CD4-positive, alpha-beta T cell treated with Interleukin-17A for 4 hours (primary cell): ENCODE measurements at regions not wholly inside any gene's neighbourhood (a gene's known extent, or its start where the extent isn't known, plus 50 kb on each side); places are given as distances from the start of the nearest gene placed in this dataset.

ENCODE experiments used
- DNase-seq: peaks from one replicate; pipeline ENCODE4 v3.0.0-alpha.2; 2020; ENCODE audit warnings: mixed read lengths

DNA sequence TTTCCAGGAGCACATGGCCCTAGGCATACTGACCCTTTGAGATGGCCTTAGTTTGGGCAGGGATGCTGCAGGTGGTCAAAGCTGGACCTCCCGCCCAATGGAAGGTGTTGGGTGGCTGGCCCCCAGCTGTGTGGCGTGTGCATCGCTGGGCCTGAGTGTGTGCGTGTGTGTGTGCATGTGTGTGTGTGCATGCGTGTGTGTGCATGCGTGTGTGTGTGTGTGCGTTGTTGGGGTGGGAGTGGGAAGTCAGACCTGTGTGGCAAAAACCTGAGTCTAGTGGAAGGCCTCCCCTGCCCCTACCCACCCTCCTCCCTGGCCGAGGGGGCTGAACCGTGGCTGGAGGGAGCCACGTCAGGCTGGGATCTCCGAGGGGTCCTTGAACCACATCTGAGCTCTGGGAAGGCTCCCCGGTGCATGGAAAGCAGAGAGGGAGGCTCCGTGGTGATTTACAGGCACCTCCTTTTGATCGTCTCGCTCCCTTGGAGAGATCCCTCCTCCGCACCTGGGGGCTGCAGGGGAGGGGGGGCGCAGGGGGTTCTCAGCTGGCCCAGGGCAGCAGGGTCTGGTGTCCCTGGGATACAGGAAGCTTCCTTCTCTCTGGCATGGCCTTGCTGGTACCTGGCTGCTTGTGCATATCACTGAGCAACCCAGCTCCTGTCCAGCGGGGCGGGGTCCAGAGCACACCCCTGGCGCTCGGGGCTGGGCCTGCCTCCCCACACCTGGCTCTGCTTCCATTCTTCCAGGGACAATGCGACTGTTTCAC, 124.7 kb upstream of the WNT4 start:
- DNase-seq = no peak

DNA sequence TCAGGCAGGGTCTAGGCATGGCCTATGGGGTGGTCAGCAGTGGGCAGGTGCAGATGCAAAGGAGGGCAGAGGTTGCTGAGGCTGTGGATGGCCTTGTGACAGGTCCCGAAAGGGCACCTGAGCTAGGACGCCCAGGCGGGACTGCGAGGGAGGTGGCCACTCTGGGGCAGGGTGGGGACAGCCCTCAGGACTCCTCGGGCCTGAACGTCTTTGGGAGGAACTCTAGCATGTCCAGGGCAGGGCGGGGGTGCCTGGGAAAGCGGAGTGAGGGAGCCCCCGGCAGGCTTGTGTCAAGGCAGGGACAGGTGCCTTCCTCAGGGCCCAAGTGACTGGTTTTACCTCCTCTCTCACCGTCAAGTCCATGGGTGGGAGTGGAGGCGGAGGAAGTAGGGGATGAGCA, 125.4 kb upstream of the WNT4 start:
- no peak for DNase-seq

DNA sequence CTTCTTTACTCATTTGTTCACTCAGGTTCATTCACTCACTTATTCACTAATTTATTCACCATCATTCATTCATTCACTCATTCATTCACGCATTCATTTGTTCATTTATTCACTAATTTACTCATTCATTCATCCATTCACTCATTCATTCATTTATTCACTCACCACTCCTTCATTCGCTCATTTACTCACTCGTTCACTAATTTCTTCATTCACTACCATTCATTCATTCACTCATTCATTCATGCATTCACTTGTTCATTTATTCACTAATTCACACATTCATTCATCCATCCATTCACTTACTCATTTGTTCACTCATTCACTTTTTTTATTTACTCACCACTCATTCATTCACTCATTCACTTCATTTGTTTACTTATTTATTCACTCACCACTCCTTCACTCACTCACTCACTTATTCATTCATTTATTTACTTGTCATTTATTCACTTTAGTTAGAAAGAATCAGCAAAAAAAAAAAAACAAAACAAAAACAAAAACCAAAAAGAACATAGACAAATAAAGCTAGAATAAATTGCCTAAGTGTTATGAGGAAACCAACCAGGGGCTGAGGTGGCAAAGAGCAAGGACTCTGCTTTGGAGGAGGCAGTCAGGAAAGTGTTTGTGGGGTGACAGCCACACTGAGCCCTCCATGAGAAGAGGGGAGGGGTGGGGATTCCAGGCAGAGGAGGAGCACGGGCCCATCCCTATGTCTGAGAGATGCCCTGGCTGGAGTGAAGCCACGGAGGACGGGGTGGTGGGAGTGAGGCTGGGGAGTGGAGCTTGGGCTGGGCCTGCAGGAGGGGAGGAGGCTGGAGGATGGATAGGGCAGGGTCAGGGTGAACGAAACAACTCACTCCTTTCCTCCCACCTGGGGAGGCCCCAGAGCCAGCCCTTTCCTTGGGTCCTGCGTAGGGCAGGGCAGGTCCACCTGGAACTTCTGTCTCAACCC, 129.2 kb upstream of the WNT4 start:
- DNase-seq = no peak

DNA sequence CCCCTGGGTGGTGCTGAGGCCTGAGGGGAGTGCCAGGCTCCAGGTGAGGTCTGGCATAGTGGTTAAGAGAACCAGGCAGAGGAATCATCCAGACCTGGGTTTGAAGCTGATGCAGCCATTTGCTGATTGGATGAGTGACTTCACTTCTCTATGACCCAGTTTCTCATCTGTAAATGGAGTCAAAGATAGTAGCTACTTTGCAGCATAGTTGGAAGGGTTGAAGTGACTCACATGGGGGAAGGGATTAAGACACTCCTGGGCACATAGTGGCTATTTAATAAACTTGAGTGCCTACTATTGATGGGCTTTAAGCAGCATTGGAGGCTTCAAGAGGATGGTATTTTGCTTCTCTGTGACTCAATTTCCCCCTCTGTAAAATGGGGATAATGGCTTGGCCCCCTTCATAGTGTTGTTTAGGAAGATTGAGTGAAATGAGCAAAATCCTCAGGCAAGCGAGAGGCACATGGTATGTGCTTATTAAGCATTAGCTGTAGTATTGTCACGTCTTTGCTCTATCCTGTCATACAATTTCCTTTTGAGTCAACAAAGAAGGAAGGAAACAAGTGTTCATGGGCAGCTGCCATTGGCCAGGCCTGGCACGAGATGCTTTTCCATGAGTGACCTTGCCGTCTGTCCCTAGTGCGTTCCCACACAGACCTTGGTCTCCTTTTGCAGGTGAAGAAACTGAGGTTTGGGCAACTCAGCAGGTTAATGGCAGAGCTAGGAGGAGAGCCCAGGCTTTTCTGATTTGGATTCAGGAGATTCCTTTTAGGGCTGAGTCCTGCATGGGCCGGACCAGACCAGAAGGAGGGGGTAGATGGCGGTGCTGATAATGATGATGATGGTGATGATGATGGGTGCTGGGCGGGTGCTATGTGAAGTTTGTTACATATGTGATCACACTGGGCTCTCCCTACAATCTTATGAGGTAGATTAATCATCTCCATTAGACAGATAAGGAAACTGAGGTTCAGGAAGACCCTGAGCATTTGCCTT, 131.1 kb upstream of the WNT4 start:
- no peak for DNase-seq

- no peak for DNase-seq
These were observed 132.3 kb upstream of the WNT4 start for GRCh38 chr1:22275167-22275566.

- peak; percentile 39 for DNase-seq
These were observed 132.9 kb upstream of the WNT4 start for GRCh38 chr1:22275626-22276395.

- DNase-seq = no peak
These were observed 133.5 kb upstream of the WNT4 start for GRCh38 chr1:22276396-22276748.

GRCh38 chr1:22277662-22278061, 134.8 kb upstream of the WNT4 start:
- DNase-seq = no peak

GRCh38 chr1:22279735-22280134, 136.8 kb upstream of the WNT4 start:
- DNase-seq = no peak

DNA sequence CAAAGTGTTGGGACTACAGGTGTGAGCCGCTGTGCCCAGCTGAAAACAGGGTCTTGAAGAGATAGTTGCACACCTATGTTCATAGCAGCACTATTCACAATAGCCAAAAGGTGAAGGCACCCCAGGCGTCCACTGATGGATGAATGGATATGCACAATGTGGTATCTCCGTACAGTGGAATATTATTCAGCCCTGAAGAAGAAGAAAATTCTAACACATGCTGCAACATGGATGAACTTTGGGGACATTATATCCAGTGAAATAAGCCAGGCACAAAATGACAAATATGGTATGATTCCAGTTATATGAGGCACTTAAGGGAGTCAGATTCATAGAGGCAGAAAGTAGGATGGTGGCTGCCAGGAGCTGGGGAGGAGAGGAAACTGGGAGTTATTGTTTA, 137.6 kb upstream of the WNT4 start:
- DNase-seq = no peak

DNA sequence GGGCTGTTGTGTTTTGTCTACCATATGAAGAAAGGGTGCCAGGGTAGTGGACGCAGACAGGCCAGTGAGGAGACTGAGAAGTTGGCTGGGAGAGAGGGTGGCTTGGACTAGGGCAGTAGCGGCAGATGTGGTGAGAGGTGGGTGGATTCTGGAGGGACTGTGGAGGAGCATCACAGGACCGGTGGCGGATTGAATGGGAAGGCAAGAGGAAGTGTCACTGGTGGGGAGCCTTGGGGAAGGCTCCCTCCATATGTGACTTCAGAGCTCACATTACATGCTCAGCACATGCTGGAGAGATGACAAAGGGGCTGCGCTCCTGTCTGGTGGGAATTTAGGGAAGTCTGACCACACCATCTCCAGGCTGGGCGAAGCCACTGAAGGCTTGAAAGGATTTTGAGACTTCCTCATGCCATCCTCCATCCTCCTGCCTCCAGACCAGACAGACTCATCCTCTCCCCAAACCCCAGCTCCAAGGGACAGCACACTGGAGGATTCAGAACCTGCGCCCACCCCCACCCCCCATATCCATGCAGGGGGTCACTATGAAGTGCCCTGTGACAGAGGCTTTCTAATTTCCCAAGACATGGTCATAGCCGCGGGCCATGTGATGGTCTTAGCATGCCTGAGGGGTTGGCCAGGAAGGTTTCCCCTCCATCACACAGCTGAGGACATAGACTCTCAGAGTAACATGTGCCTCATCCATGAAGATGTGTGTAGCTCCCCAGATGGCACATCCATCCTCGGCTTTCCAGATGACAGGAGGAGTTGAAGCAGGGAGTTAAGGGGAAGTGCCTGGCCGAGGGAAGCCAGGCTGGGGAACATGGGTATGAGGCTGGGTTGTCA, 138.8 kb upstream of the WNT4 start:
- DNase-seq = no peak

DNA sequence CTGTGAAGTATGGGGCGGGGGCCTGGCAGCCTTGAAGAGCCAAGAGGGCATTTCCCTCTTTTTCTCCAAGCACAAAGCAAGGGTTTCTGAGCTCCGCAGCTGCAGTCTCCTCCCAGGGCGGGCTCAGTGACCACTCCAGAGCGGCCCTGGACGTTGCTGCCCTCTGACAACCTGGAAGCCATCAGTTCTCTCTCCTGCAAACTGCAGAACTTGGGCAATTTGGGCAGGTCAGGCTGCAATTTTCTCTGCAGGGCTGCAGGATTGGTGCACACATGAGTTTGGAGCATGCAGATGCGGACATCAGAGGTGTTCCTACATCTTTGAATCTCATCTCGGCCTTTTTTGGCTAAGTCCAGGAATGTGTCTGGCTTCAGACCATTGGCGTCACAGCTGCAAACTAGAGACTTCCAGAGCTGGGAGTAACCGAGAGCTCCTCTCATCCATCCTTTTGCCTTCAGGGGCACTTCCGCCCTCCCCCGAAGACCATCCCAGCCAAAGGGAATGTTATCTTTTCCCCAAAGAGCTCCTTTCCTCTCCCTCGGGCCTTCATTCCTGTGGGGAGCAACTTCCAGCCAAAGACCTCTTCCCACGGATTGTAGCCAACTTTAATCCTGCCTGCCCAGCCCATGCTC, 139.6 kb upstream of the WNT4 start:
- no peak for DNase-seq

DNA sequence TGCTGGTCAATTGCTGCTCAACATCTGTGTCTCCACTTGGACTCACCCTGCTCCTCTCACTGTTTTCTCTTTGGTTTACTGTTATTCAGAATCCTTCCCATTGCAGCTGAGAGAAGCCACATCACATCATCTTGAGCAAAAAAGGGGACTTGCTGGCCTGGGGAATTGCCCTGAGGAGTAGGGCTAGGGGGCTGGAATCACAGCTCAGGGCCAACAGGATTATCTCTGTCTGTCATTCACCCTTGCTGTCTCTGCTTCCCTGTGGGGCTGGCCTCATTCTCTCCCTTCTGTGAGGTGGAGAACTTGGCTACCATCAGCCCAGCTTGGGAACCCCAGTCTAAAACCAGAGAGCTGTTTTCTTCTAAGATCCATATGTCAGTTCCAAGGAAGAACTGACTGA, 140.7 kb upstream of the WNT4 start:
- no peak for DNase-seq

- no peak for DNase-seq
These were observed 141.3 kb upstream of the WNT4 start for GRCh38 chr1:22284236-22284635.

GRCh38 chr1:22284906-22285548, 142.1 kb upstream of the WNT4 start:
- no peak for DNase-seq

DNA sequence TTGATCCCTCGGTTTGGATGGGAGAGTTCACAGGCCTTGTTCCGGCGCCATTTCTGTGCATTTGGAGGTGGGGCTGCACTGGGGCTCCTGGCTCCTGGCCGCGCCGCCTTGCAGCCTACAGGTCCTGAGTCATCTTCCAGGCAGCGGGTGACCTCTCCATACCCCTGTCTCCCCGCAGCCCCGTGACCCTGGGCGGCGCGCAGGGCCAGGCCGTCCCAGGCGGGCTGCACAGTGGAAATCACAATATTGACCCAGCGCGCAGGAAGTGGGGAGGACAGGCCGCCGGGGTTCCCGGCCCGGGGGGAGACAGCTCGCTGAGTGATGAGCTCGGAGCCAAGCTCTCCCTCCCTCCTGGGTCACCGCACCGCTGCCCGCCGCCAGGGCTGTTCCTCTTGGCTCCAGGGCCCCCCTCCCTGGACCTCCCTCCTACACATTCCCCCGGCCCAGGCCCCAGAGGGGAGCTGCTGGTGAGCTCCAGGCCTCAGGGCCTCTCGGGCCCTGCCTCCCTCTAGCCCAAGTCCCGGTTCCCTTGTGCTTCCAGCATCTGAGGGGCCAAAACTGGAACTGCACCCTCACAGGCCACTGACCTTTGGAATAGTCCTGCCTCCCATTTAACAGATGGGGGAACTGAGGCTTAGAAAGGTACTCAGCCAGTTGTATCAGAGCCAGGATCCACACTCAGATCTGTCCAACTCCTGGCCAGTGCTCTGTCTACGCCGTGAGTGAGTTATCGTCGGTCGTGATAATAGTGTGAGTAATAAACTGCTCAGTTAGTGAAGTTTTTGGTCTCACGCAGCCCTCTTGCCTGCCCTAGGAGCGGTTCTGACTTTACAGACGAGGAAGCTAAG, 142.9 kb upstream of the WNT4 start:
- no peak for DNase-seq

DNA sequence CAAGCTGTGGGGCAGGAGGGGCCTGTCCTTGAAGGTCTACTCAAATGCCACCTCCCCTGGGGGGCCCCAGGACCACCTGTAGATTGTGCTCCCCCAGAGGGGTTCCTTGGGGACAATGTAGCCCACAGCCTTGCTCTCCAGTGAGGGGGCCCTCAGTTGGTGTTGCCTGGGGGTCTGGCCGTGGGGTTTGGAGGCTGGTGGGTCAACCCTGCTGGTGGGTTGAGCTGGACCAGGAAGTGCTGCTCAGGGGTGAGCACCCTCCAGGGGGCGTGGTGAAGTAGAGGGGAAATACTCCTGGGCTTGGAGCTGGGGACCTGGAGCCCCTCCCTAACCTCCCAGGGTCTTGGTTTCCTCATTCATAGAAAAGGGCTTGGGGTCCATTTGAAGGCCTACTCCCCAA, 143.6 kb upstream of the WNT4 start:
- no peak for DNase-seq

- DNase-seq = no peak
These were observed 144.4 kb upstream of the WNT4 start for GRCh38 chr1:22287273-22287672.

GRCh38 chr1:22287946-22288520, 145.1 kb upstream of the WNT4 start:
- DNase-seq = no peak
